Hematopoietic multipotent progenitor cell treated with erythropoietin and hydrocortisone succinate and interleukin-3 and kit ligand, for 4 days (in vitro differentiated cells): ENCODE measurements at regions not wholly inside any gene's neighbourhood (a gene's known extent, or its start where the extent isn't known, plus 50 kb on each side); places are given as distances from the start of the nearest gene placed in this dataset.
"Not testable (repeated sequence)": the region's sequence is repeated elsewhere in the genome, so short reads cannot be mapped to it uniquely, and the experiment has no call there.

Experiments used
- DNase-seq: peaks from one replicate; pipeline ENCODE4 v3.0.0-alpha.2; 2015

DNA sequence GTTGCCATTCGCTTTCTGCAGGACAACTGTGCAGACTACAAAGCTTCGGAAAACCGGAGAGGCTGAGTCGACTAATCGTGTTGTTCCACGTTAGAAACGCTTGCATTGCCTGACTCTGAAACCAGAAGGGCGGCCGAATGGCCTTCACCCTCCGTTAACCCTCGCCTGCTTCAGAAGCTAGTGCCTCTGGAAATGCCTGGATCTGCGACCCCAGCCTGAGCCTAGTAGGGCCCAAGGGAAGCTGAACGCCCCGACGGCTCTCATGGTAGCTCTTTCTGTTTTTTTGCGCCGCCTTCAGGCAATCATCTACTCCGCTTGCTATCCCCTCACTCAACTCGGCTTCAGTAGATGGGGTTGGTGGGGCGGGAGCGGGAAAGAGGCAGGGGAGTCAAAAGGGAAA is 117.3 kb downstream of the PPIAL4A start:
- not testable (repeated sequence) for DNase-seq

DNA sequence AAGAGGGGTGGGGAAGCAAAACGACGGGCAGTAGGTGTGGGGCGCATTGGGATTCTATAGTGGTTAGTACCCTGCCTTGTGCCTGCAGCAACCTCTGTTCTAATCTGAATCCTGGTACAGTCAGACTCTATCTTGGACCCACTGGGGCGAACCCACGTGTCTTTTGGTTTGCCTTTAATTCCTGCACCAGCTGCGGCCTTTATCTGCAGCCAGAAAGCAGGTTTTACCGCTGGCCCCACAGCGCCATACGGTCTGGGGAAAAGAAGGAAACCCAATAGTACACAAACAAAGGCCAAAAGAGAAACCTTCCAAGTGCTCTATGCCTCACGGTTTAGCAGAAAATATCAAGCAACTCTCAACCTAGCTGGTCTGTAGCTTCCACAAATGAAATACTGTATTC is 118.2 kb downstream of the PPIAL4A start:
- peak; percentile 64 for DNase-seq

DNA sequence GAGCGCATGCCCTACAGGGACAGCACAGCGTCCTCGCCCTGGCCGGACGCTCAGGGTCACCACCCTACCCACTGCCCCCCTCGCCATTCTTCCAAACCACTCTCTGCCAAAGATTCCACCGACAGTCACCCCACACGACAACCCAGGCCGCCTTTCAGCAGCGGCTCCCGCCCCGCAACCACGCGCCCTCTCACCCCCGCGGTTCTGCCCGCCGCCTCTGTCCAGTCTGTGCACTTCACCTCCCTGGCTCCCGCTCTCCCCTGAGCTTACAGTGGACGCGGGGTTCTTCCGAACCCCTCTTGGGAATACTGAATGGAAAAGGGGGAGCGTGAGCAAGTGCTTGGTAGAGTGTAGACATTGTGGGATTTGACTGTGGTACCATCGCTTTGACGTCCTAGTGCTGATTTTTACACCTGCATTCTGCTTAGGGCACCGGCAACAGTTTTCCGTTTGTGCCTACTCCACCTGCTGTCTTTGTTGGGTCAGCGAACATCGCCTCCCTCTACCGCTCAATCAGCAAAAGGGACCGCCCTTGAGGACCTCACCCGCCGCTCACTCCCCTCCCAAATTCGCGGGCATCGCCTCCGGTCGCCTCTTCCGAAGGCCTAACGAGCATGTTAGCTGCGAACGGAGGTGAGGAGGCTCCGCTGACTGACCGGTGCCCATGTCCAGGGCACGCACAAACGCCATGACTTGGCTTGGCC is 119.1 kb downstream of the PPIAL4A start:
- peak; percentile 2 for DNase-seq

DNA sequence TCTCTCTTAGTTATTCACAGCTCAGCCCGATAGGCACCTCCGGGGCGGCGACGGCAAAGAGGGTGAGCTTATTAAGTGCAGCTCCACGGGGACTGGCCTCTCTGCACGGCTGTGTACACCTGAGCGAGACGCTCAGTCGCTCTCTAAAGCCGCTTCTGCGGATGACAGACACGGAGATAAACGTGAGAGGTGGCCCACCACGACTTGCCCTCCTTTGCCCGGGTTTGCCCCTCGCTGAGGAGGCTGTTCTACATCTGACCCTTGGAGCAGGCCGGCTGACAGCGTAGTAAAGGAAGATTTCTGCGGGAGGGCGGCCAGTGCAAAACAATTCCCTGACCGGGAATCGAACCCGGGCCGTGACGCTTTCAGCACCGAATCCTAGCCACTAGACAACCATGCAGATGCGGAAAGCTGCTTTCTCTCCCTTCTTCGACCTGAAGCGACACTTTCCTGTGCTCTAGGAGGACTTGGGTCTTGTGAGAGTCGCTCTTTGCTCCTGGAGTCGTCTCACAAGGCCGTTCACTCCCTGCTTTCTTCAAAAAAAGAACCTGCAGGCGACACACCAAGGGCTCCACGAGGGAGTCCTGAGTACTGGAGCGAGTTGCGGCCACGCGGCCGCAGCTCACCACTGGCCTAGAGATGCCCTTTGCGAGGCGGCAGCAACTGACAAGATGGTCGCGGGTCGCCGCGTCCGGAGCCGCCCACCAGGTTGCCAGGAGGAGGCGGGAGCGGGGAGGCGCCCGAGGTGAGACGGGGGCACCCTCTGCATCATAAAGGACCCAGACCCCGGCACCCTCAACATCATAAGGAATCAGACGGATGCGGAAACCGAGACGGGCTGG is 119.9 kb downstream of the PPIAL4A start:
- DNase-seq, result peak; percentile 53

DNA sequence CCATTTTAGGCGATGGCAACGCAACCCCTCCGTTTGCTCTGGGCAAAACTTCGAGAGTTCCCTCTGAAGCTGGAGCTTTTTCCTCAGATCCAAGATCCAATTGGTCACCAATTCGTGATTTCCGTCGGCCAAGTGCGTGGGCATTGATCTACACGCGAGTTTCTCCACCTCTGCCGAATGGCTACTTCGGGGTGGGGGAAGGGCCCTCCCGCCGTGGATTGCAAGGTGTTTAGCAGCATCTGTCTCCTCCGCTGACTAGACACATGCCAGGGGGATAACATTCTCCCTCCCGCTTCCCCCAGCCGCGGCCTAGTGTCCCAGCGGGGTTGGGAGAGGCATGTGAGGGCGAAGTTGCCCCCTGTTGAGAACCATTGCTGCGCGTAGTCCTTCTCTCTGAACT is 120.6 kb downstream of the PPIAL4A start:
- not testable (repeated sequence) for DNase-seq

DNA sequence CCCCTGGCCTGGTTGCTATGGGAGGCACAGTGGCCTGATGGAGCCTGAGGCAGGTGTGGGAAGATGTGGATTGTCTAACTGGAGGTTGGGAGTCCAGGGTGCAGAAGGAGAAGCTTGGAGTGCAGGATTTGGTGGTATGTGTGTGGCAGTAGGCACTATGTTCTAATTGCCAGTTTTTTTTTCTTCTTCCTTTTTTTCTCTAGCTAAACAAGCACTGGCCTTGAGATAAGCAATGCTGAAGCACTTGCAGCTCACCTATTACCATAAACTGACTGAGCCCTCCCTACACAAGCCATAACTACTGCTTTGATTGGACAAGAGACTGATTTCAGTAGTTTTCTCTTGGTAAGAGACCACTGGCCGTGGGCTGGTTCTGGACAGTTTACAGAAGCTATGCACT is 123.6 kb downstream of the PPIAL4A start:
- DNase-seq, result peak; percentile 40

DNA sequence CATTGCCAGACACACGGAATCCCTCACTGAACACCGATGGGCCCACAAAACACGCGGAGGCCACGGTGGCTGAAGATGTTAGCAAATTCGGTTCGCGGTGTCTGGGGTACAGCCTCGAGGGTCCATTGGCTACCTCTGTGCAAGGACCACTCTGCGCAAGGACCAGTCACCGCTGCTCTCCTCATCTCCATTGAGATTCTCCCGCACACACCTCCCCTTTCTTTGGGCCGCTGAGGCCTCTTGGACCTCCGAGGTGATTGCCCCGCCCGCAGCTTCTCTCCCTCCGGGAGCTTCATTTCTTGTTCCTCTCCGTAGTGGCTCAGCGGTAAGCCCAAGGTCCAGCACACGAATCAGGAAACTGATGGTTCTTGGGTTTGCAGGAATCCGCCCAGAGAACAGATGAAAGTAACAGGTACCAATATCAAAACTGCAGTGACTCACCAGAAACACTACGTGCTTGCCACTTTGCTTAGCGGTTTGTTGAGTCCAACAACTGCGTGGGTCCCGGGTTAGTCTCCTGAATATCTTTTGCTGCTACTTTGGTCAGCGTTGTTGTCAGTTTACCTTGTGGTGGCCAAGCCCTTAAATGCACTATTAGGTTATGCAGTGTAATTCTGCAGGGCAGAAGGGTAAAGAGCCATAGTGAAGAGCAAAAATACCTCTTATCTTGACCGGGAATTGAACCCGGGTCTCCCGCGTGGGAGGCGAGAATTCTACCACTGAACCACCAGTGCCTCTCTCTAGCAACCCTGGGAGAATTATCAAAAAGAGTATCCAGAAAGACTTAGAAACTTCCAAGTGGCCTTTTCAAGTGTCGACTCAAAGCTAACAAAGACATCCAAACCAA is 126.8 kb downstream of the PPIAL4A start:
- DNase-seq, result peak; percentile 89

DNA sequence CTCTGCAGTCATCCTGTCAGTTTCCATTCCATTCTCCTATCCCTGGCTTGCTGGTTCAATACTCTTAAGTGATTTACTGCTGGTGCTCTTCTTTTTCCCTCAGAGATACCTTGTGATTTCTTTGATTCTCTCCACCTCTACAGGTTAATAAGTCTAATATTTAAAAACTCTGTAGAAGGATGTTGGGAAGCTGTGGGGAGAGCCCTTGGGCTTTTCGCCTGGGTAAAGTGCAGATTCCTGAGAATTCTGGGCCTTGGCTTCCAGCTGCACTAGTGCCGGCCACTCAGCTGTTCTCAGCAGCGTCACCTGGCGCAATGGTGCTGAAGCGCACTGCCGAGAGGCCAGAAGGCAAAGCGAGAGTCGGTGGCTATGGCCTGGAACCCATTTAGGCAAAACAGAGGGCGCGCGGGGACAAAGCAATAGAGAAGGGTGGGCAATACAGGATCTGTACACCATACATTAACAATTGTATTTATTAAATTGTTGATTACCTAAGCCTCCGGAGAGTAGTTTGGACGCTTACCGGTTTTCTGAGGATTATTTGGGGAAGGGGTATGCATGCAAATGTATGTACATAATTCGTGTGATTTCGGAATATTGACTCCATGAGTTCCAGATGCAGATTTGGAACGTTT is 130.3 kb downstream of the PPIAL4A start:
- not testable (repeated sequence) for DNase-seq

DNA sequence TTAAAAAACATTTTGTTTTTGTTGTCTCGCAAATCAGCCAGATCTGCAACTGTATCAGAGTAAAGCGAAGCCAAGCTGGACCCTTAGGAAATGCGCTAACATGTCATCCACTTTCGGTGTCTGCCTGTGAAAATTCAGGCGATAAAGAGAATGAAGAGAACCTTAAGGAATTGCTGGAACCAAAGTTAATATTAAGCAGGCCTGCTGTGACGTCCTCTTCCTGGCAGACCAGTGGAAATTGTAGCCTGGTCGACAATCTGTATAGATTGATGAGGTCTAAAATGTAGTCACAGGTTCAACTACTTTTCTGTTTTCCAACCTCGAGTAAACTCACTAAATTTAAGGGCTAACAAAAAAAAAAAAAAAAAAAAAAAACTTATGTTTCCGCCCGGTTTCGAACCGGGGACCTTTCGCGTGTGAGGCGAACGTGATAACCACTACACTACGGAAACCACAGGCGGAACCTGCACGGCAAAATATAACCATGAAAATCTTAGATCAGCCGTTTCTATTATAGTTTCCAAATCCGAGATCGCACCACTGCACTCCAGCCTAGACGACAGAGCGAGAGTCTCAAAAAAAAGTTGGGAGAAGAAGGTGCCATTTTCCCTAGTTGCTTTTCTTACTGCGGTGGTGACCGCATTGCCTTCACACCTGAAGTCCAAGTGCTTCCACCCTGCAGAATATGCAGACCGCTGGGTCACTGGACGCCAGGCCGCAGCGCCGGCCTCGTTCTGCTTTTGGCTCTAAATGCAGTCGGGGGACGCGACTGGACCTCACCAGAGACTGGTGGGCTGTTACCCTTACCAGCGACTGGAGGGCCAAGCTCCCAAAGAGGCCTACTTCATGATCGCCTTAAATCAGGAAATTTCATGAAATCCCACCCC is 131.0 kb downstream of the PPIAL4A start:
- peak; percentile 86 for DNase-seq

DNA sequence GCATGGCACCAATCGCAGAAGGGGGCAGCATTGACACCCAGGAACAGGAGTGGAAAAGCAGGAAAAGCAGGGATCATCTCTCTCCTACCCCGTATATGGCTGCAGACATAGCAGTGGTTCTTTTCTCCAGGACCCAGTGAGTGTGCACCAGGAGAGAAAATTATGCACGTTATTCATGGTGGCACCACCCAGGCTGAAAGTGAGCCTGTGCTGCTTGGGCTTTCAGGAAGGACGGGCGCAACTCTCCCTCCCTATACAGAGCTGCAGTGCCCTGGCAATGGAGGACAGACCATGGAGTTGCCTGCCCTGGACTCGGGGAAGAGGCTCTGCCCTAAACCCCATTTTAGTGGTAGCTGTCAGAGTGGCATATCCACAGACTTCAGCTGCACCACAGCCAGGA is 132.1 kb downstream of the PPIAL4A start:
- not testable (repeated sequence) for DNase-seq

DNA sequence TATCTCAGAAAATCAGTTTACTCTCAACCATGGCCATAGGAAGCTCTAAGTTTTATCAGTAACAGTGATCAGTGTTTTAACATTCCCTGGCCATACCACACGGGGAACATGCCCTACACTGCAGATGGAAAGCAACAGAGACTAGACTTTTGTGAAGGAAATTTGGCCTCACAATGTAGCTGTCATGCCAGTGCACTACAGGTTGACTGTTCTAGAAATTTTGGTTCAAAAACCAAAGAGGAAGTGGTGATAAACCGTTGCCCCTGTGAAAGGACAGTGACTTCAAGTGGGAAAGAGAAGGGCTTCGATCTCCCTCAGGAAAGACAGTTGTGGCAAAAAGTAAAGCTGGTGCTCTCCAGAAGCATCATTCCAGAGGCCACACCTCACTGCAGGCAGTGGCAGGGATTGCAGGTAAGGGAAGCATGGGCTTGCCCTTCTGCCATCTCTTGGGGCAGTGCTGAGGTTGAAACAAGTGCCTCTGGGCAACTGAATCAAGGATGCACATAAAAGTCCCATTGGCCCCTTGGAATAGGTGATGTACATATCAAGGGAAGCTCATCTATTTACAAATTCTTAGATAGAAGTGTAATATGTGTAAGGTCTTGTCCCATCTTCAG is 143.4 kb downstream of the PPIAL4A start:
- DNase-seq, result not testable (repeated sequence)

DNA sequence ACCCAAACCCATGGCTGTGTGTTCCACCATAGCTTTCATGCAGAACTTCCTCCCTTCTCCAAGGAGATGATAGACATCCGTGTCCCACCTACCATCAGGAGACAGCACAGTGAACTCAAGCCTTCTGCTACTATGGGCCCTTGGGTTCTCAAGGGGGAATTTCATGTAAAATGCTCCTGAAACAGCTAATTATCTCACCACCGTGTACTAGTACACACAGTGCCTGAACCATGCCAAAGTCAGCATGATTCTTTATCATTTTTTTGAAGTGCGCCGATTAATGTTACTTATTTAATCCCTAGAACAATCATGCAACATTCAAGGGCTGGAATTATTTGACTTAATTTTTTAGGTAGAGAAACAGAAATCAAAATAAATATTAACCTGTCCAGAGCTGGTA is 147.2 kb downstream of the PPIAL4A start:
- DNase-seq, result not testable (repeated sequence)

DNA sequence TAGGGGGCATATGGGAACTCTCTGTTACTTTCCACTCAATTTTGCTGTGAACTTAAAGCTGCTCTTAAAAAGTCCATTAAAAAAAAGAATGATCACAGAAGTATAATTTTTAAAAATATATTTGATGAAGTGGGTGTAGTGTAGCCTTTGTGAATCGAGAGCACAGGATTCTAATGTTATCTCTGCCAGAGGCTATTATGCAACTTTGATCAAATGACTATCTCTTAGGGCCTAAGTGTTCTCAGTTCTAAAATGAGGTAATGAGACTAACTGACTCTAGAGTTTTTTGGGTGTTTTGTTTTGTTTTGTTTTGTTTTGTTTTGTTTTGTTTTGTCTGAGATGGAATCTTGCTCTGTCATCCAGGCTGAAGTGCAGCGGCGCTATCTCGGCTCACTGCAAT is 143.2 kb downstream of the FAM72B start:
- DNase-seq, result not testable (repeated sequence)

DNA sequence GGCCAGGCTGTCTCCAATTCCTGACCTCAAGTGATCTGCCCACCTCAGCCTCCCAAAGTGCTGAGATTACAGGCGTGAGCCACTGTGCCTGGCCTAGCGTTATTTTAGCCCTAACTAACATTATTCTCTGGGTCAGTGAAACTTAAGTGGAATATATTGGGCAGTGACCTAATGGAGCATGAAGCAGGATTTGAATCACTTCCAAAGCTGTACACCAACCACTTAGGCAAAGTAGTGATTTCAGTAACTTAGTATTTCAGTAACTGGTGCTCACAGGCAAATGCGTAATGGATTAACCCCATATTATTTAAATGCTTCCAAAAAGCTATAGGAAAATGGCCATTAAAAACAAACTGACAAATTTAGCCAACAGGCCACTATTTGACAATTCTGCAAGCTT is 142.6 kb downstream of the FAM72B start:
- DNase-seq, result not testable (repeated sequence)

DNA sequence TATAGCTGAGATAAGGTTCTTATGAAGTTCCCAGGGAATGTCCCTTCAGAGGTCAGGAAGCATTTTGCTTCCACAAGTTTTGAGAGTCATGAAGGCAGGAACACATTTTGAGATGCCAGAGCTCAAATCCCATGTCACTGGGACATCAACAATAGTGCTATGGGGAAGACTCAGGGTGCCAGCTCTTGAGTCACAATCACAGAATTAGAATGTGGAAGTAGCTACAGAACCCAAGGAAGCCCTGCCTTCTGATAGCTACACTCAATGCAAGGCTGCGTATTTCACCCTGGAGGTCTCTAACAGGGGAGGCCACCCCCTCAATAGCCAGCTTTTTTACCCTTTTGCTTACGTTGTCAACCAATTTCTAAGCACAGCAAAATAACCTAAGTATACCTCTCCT is 141.3 kb downstream of the FAM72B start:
- not testable (repeated sequence) for DNase-seq

DNA sequence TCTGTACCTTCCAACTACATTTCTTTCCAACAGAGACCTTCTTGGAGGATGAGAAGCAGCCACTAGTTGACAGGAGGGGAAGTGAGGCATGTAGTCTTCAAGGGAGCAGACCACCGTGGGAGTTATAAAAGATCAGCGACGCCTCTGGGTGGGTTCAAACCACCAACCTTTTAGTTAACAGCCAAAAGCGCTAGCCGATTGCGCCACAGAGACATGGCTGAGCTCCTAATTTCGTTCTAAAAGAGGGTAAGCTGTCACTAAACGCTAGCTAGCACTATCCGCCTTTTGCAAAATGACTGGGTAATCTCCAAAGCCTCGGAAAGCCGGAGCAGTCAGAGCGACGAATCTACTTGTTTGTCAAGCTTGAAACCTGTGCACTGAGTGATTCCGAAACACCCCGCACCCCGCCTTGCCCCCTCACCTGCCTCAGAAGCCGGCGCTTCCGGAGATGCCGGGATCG is 135.8 kb downstream of the FAM72B start:
- DNase-seq, result peak; percentile 8

DNA sequence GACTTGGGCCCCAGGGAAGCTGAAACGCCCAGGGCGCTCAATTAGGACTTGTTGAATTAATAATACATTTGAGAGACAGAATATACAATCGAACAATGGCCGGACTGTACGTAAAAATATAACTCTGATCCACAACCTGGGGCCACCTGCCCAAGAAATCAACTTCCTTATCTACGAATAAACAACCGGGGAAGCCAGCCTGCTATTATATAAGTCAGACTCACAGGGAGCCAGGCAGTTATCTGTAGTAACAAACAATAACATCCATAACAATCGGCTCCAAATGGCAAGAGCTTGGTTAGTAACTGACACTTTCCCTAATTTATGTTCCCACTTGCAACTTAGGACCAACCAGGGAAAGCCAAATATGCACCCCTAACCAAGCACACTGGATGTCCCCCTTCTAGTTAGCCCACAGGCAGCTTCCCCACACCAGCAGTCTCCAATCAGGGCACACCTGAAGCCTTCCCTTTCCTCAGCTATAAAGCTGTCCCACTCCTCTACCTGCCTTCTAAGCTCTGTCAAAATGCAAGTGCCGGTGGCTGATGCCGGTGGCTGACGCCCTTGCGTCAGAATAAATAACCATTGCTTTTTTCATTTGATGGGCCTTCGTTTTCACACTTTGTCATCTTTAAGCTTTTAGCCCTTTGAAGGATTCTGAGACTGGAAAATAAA is 135.2 kb downstream of the FAM72B start:
- not testable (repeated sequence) for DNase-seq

DNA sequence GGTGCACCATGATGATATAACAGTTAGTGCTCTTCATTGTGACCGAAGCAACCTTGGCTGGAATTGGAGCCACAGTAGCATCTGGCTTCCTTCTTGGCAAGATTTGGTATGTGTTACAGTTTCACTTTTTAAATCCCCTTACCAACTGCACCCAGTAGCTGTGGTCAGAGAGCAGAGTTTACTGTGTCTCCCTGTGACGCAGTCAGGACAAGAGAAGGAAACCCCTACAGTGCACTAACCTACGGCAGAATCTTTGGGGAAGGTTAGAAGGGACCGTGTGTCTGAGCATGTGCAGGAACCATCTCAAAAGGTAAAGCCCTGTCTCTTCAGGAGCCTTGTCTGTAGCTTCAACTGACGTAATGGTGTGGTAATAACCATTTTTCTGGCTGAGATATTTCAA is 134.0 kb downstream of the FAM72B start:
- DNase-seq, result not testable (repeated sequence)

DNA sequence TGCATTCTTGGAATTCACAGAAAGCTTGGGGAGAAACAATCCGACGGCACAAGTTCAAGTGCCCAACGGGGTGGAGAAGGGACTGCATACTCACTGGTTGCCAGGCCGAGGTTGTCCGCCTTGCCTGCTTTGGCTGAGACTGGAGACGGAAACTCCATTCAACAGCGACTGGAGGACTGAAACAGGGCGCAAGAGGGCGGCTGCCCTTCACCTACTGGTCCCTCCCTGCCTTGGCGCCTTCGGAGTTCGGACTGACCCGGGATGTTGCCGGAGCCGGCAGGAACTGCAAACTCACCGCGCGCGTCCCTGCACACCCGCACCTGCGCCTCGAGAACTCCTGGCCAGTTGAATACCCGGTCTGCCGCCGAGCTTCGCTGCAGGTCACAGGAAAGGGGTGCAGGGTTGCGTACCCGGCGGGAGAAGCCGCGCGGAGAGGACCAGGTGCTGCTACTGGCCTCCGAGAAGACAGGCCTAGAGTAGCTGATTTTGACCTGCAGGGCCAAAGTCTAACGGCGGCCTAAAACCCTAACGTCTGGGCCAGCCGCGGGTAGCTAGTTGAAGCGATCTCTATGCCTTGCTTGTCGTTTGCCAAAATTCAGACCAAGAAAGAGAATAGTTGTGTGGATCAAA is 132.9 kb downstream of the FAM72B start:
- DNase-seq, result peak; percentile 1

DNA sequence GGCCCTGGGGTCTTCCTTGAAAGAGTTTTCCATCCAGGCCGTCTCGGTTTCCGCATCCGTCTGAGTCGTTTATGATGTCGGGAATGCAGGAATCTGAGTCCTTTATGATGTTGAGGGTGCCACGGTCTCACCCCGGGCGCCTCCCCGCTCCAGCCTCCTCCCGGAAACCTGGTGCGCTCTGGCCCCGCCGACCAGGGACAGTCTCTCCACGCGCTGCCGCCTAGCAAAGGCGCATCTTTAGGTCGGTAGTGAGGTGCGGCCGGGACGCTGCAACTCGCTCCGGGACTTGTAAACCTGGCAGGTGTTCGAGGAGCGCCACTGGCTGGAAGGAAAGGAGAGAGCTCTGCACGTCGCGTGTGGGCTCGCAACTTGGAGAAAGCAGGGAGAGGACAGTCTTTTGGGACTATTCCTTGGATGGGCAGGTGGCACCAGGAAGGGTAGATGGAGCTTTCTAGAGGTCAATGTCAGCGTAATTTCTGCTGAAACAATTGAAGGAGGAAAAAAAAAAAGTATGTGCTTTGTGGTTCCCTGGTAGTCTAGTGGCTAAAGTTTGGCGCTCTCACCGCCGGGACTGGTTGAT is 132.0 kb downstream of the FAM72B start:
- DNase-seq, result peak; percentile 3
